GM12878 (cell line): ENCODE measurements at regions not wholly inside any gene's neighbourhood (a gene's known extent, or its start where the extent isn't known, plus 50 kb on each side); places are given as distances from the start of the nearest gene placed in this dataset.

ENCODE experiments used
- ATAC-seq: fragments of 200-7000 bp; cut with Tn5 transposase; 3 replicates; pipeline ENCODE4 v1.9.1; 2020; ENCODE audit warnings: mild to moderate bottlenecking, moderate library complexity
- BruUV-seq: library from RNA; stranded (reverse); fragments of 400-500 nt; replicated peaks from 2 replicates; lab custom pipeline; 2021; lab: Mats Ljungman, UMichigan
- CTCF ChIA-PET: fragments of 300-600 bp; sonication (Branson Sonifier 250); formaldehyde crosslinking; extraction: SDS; loops from one replicate; lab custom pipeline; 2021; ENCODE audit warnings: inconsistent platforms; lab: Yijun Ruan, JAX
- POLR2A ChIA-PET: fragments of 350-600 bp; formaldehyde crosslinking; extraction: SDS; loops from one replicate; lab custom pipeline; 2021; ENCODE audit warnings: inconsistent platforms; lab: Charles Lee
- RAD21 ChIA-PET: fragments of 300-600 bp; sonication (Branson Sonifier 250); formaldehyde crosslinking; loops from one replicate; lab custom pipeline; 2023; ENCODE audit warnings: antibody characterized with exemption; ENCODE audit not compliant: unreplicated experiment; lab: Charles Lee
- SMC1A ChIA-PET: fragments of 300-600 bp; sonication (Branson Sonifier 250); formaldehyde crosslinking; loops from one replicate; lab custom pipeline; 2023; ENCODE audit not compliant: unreplicated experiment, uncharacterized antibody; lab: Charles Lee
- DNase-seq: peaks from one replicate; pipeline ENCODE4 v3.0.0-alpha.2; 2011; ENCODE audit warnings: low read depth, low spot score
- FAIRE-seq: peaks from 3 replicates; lab custom pipeline; 2011; peaks lifted over from hg19 to GRCh38; lab: Jason Lieb, UNC
- H2AFZ ChIP-seq: 2 replicates; pipeline ENCODE4 v1.6.0; 2011; ENCODE audit warnings: low read depth, low read length, control low read depth; ENCODE audit not compliant: control insufficient read depth
- H3K27ac ChIP-seq: 2 replicates; pipeline ENCODE4 v1.5.1; 2011; ENCODE audit warnings: control low read depth; ENCODE audit not compliant: control insufficient read depth, insufficient read depth
- H3K27me3 ChIP-seq, 2 experiments: replicated peaks in 1 of 2; 2 replicates each; pipeline versions ENCODE4 v1.6.0 to v1.6.1; 2011; ENCODE audit warnings: low read length in 1 of 2; ENCODE audit not compliant: control insufficient read depth in 2 of 2, insufficient read depth in 2 of 2
- H3K36me3 ChIP-seq, 2 experiments: 2 replicates each; pipeline ENCODE4 v1.5.1; 2011; ENCODE audit warnings: low read length in 1 of 2; ENCODE audit not compliant: control insufficient read depth in 2 of 2, insufficient read depth in 2 of 2
- H3K4me1 ChIP-seq: 2 replicates; pipeline ENCODE4 v1.6.1; 2011; ENCODE audit warnings: mild to moderate bottlenecking, low read length, moderate library complexity, mixed read lengths; ENCODE audit not compliant: control insufficient read depth, insufficient read depth
- H3K4me2 ChIP-seq: 2 replicates; pipeline ENCODE4 v1.6.0; 2011; ENCODE audit warnings: control low read depth; ENCODE audit not compliant: control insufficient read depth, insufficient read depth
- H3K4me3 ChIP-seq: fragments of 200-600 bp; sonication (generic); 2 replicates; pipeline ENCODE4 v1.5.1; 2016
- H3K79me2 ChIP-seq: 2 replicates; pipeline ENCODE4 v1.6.0; 2011; ENCODE audit warnings: low read length; ENCODE audit not compliant: control insufficient read depth, insufficient read depth
- H3K9ac ChIP-seq: 2 replicates; pipeline ENCODE4 v1.8.0; 2011; ENCODE audit warnings: low read length, control low read depth, mixed read lengths; ENCODE audit not compliant: control insufficient read depth, insufficient read depth
- H3K9me3 ChIP-seq: replicated peaks from 3 replicates; pipeline ENCODE4 v1.5.1; 2011; ENCODE audit warnings: mild to moderate bottlenecking, low read length; ENCODE audit not compliant: control insufficient read depth, insufficient read depth
- H4K20me1 ChIP-seq: 2 replicates; pipeline ENCODE4 v1.6.0; 2011; ENCODE audit not compliant: control insufficient read depth, insufficient read depth
- SMC3 ChIP-seq: IDR thresholded peaks from 2 replicates; pipeline ENCODE4 v1.6.1; 2011; ENCODE audit warnings: low read length, improper control_type of control experiment, borderline replicate concordance
- SUZ12 ChIP-seq: fragments of 200-600 bp; sonication (generic); IDR thresholded peaks from one replicate; pipeline ENCODE4 v1.6.1; 2018; ENCODE audit warnings: antibody characterized with exemption, mild to moderate bottlenecking; ENCODE audit not compliant: unreplicated experiment
- WGBS: methylation state at CpG from one replicate; pipeline ENCODE4 v1.1.6; 2016; ENCODE audit warnings: low lambda C conversion rate; ENCODE audit not compliant: insufficient replicate concordance, insufficient coverage; ENCODE audit errors: missing lambda C conversion rate; 5-methylcytosine and 5-hydroxymethylcytosine counted together
- in situ Hi-C: fragments of 300-500 bp; cut with MboI; formaldehyde crosslinking; loops from 9 replicates; pipeline ENCODE4 v1.14.3; 2018; ENCODE audit warnings: mixed read lengths
- intact Hi-C: fragments of 100-400 bp; cut with micrococcal nuclease; formaldehyde crosslinking; loops from one replicate; pipeline ENCODE4 v1.14.2; 2022; ENCODE audit not compliant: unreplicated experiment
- TF ChIP-seq, protein P1 (sequence below): fragments of 450-650 bp; IDR thresholded peaks from 2 replicates; pipeline ENCODE4 v1.6.1; 2016; ENCODE audit warnings: mild to moderate bottlenecking, moderate library complexity, borderline replicate concordance
- TF ChIP-seq, protein P2 (sequence below): IDR thresholded peaks from 2 replicates; pipeline ENCODE4 v1.6.1; 2012; ENCODE audit warnings: mild to moderate bottlenecking, low read depth, low read length

DNA sequence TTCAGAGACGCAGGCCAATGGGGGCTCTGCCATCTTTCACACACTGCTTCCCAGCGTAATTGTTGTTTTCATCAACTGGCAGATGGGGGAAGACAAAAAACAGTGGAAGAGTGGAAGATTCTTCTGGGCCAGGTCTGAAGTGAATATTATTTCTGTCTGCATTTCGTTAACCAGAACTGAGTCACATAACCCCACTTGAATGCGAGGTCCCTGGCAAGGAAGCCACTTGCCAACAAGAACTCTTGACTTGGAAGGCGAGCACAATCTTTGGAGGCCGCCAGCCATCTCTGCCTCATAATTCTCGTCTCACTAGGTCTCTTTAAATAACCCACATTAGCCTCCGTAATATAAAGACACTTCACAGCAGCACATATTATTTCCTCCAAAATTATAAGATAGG is 75.4 kb downstream of the CYB561 start (continued):
- TF ChIP-seq, protein P1, sequence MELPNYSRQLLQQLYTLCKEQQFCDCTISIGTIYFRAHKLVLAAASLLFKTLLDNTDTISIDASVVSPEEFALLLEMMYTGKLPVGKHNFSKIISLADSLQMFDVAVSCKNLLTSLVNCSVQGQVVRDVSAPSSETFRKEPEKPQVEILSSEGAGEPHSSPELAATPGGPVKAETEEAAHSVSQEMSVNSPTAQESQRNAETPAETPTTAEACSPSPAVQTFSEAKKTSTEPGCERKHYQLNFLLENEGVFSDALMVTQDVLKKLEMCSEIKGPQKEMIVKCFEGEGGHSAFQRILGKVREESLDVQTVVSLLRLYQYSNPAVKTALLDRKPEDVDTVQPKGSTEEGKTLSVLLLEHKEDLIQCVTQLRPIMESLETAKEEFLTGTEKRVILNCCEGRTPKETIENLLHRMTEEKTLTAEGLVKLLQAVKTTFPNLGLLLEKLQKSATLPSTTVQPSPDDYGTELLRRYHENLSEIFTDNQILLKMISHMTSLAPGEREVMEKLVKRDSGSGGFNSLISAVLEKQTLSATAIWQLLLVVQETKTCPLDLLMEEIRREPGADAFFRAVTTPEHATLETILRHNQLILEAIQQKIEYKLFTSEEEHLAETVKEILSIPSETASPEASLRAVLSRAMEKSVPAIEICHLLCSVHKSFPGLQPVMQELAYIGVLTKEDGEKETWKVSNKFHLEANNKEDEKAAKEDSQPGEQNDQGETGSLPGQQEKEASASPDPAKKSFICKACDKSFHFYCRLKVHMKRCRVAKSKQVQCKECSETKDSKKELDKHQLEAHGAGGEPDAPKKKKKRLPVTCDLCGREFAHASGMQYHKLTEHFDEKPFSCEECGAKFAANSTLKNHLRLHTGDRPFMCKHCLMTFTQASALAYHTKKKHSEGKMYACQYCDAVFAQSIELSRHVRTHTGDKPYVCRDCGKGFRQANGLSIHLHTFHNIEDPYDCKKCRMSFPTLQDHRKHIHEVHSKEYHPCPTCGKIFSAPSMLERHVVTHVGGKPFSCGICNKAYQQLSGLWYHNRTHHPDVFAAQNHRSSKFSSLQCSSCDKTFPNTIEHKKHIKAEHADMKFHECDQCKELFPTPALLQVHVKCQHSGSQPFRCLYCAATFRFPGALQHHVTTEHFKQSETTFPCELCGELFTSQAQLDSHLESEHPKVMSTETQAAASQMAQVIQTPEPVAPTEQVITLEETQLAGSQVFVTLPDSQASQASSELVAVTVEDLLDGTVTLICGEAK, result no peak
- no peak for TF ChIP-seq SUZ12
- TF ChIP-seq, all 136 proteins: peak for 0

DNA sequence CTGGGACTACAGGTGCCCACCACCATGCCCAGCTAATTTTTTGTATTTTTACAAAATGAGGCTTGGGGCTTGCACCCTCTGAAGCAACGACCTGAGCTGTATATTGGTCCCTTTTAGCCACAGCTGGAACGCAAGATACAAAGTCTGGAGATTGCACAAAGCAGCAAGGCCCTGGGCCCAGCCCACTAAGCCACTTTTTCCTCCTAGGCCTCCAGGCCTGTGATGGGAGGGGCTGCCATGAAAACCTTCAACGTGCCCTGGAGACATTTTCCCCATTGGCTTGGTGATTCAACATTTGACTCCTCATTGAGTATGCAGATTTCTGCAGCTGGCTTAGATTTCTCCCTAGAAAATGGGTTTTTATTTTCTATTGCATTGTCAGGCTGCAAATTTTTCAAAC is 69.2 kb downstream of the CYB561 start:
- Histone ChIP-seq H2AFZ (no peak overlapping the region), H3K4me2 (no peak overlapping the region), H3K27ac (no peak overlapping the region), H4K20me1 (no peaks in the 10 kb centered on the region), H3K79me2 (no peaks in the 10 kb centered on the region), H3K4me3 (no peak overlapping the region), H3K36me3 (no peaks in the 10 kb centered on the region), H3K9me3 (no peaks in the 10 kb centered on the region; the same call in 2 of the 3 replicates), H3K27me3 (no peaks in the 10 kb centered on the region; a peak in 1 of 4 replicates), H3K4me1 (no peaks in the 10 kb centered on the region), H3K9ac (no peak overlapping the region)
- BruUV-seq, result no TSS peak
- DNase-seq (no peak), ATAC-seq (no peak), FAIRE-seq (no peak)
- WGBS, result 17% methylated on average over 3 of the region's 3 CpGs
- in situ Hi-C loops (no loop called here), intact Hi-C loops (no loop called here)
- ChIA-PET CTCF (no interaction called here), SMC1A (no interaction called here), RAD21 (no interaction called here), POLR2A (no interaction called here)
- no peak for TF ChIP-seq SMC3
- TF ChIP-seq, protein P2, sequence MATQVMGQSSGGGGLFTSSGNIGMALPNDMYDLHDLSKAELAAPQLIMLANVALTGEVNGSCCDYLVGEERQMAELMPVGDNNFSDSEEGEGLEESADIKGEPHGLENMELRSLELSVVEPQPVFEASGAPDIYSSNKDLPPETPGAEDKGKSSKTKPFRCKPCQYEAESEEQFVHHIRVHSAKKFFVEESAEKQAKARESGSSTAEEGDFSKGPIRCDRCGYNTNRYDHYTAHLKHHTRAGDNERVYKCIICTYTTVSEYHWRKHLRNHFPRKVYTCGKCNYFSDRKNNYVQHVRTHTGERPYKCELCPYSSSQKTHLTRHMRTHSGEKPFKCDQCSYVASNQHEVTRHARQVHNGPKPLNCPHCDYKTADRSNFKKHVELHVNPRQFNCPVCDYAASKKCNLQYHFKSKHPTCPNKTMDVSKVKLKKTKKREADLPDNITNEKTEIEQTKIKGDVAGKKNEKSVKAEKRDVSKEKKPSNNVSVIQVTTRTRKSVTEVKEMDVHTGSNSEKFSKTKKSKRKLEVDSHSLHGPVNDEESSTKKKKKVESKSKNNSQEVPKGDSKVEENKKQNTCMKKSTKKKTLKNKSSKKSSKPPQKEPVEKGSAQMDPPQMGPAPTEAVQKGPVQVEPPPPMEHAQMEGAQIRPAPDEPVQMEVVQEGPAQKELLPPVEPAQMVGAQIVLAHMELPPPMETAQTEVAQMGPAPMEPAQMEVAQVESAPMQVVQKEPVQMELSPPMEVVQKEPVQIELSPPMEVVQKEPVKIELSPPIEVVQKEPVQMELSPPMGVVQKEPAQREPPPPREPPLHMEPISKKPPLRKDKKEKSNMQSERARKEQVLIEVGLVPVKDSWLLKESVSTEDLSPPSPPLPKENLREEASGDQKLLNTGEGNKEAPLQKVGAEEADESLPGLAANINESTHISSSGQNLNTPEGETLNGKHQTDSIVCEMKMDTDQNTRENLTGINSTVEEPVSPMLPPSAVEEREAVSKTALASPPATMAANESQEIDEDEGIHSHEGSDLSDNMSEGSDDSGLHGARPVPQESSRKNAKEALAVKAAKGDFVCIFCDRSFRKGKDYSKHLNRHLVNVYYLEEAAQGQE, result no peak
